ENCODE measurements at regions not wholly inside any gene's neighbourhood (a gene's known extent, or its start where the extent isn't known, plus 50 kb on each side); places are given as distances from the start of the nearest gene placed in this dataset.

GRCh38 chr2:147550995-147551731, 293.7 kb upstream of the ACVR2A start:
- no peak for DNase-seq (ENCODE audit: low read depth)

DNA sequence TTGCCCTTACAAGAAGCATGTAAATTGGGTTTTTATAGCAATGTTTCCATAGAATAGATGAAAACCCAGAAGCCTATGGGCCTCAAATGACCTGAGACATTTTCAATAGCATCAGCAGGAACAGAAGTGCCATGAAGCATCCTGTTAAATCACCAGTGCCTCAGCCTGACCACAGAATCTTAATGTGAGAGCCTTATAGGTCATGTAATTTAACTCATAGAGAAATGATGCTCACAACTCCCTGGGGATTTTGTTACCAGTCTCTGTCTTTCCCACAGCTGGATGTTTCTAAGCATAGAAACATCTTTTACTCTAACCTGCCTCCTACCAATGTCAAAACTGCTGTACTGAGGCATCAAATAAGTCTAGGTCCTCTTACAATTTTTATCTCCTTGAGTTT, 295.8 kb upstream of the ACVR2A start:
- DNase-seq (ENCODE audit: low read depth) = no peak

GRCh38 chr2:147548451-147548850, 296.4 kb upstream of the ACVR2A start:
- no peak for DNase-seq (ENCODE audit: low read depth)

DNA sequence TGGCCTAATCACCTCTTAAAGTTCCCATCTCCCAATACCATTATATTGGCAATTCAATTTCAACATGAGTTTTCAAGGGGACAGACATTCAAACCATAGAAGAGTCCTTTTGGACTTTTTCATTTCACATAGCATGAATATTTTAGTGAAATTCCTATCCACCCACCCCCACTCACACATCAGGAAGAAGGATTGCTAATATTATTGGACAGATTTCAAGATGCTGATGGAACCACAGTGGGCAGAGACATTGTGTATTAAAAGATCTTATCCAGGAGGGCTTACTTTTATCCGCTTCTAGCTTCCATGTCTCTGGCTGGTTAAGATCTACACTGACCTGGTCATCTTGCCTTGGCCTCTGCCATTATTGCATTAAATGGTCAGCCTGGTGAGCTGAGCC, 297.4 kb upstream of the ACVR2A start:
- DNase-seq (ENCODE audit: low read depth) = no peak

GRCh38 chr2:147546109-147546508, 298.7 kb upstream of the ACVR2A start:
- no peak for DNase-seq (ENCODE audit: low read depth)

DNA sequence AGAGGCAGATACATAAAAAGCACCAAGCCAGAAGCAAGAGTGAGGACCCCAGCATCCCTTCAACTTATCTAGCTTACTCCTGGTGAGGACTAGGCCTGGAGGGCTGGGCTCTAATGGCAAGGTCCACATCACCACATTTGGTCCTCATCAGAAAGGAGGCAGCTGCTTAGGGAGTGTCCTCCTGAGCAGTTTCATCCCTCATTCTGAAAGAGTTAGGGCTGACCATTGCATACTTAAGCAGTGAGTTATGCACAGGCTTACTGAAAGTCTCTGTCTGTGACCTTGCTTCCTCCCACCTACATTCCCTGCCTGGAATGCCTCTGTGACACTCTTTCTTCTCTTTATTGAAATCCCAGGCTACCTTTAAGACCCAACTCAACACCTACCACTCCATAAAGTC, 301.8 kb upstream of the ACVR2A start:
- DNase-seq (ENCODE audit: low read depth) = no peak

DNA sequence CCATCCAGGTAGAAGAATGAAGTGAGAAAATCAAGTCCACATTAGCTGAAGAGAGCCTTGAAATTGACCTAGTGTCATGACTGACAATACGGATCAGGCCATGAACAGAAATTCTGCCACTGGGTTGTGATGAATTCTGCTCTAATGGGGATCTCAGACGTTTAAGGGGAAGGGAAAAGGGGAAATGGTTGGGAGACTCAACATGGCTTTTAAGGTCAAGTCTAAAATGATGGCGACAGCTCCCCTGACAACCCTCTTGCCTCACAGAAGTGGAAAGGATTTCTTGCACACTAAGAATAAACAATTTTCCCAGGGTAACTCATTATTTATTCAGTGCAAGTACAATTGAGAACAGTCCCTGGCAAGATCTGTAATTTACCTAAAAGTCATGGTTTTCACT, 302.5 kb upstream of the ACVR2A start:
- no peak for DNase-seq (ENCODE audit: low read depth)

DNA sequence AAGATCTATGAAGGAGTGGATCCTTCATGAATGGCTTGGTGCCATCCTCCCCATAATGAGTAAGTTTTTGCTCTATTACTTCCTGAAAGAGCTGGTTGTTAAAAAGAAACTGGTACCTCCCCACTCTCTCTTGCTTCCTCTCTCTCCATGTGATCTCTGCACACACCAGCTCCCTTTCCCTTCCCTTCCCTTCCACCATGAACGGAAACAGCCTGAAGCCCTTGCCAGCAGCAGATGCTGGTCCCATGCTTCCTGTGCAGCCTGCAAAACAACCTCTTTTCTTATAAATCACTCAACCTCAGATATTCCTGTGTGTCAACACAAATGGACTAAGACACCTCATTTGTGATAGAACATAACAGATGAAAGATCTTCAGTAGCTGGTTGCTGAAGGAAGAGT, 303.5 kb upstream of the ACVR2A start:
- no peak for DNase-seq (ENCODE audit: low read depth)

- no peak for DNase-seq (ENCODE audit: low read depth)
Observed at GRCh38 chr2:147538821-147539220, 306.0 kb upstream of the ACVR2A start.

DNA sequence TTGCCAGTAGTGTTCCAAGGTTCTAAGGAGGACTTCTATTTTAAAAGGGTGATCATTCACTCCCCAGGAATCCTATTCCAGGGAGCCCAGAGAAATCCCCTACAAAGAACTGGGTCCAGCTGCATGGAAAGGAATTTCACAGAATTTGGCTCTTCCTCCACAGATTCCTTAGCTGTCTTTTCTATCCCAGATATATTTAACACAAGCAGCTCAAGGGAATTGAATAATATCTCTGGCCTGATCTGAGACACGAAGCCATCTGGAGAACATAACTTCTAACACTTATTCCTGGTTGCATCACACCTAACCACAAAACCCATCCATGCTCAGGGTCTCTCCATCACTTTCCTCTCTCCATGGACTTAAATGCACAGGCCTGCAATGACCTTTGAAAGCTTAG, 306.7 kb upstream of the ACVR2A start:
- no peak for DNase-seq (ENCODE audit: low read depth)

DNA sequence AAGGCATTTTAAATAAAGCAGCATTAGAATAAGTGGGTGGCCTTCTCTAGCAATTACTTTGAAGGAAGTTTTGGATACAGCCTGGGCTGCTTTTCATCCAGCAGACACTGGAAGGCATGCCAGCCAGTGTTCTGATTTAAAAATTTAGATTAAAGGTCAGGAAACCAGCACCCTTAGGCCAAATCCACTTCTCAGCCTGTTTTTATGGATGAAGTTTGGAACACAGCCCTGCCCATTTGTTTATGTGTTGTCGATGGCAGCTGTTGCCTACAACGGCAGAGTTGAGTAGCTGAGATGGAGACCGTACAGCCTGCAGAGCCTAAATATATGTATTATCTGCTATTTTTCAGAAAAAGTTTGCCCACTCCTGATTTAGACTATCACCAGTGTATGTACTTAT, 313.6 kb upstream of the ACVR2A start:
- DNase-seq (ENCODE audit: low read depth) = no peak

GRCh38 chr2:147530033-147530432, 314.8 kb upstream of the ACVR2A start:
- no peak for DNase-seq (ENCODE audit: low read depth)

GRCh38 chr2:147525819-147526489, 318.9 kb upstream of the ACVR2A start:
- no peak for DNase-seq (ENCODE audit: low read depth)

GRCh38 chr2:147524912-147525311, 319.9 kb upstream of the ACVR2A start:
- DNase-seq (ENCODE audit: low read depth) = no peak

- DNase-seq (ENCODE audit: low read depth) = no peak
Observed at GRCh38 chr2:147523415-147523814, 321.4 kb upstream of the ACVR2A start.

DNA sequence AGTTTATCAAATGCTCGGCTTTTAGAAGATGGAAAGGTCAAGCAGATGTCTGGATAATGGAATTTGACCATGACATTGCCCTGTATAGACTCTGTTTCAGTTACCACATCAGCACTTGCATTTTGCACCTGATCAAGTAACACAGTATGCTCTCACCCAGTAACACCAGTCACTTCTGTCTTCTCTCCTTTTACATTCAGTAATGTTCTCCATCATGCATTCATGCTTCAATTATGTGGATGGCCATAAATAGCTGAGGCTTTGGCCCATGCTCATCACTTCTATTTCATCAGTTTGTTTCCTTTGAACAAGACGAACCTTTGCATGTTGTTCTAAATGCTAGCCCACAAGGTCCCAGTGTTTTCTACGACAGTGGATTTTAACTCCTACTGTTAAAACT, 322.9 kb upstream of the ACVR2A start:
- DNase-seq (ENCODE audit: low read depth) = no peak

- DNase-seq (ENCODE audit: low read depth) = no peak
Observed at GRCh38 chr2:147520817-147521216, 324.0 kb upstream of the ACVR2A start.

DNA sequence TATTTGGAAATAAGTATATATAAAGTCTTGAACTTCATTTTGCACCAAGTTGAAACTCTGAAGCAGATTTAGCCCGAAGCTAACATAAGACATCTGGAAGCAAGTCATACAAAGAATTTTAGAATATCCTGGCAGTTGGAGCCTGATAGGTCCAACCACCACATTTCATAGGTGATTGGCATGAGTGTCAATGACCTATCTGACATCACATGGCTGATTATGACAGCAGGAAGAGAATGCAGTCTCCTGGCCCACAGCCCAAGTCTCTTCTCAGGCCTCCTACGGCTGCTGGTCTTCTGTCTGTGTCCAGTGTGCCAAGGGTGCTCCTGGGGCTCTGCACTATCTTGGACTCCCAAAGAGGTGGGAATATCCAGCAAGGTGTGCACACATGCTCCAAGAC, 325.7 kb upstream of the ACVR2A start:
- no peak for DNase-seq (ENCODE audit: low read depth)

- DNase-seq (ENCODE audit: low read depth) = no peak
Observed at GRCh38 chr2:147515213-147515612, 329.6 kb upstream of the ACVR2A start.

DNA sequence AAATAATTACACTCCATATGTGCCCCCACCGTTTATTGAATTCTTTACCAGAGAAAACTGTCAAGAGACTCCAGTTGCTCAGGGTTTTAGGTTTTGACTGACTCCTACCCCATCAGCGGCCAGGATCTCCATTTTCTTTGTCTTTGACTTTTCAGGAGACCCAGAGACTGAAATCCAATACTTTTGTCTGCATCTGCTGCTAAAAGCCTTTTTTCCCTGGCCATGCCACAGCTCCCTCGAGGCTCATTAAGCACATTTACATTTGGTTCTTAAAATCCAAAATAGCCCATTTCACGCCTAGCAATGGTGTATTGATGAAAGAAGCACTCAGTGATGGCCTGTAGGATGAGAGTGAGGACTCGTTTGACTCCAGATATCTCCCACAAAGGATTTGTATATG, 332.6 kb upstream of the ACVR2A start:
- no peak for DNase-seq (ENCODE audit: low read depth)

- no peak for DNase-seq (ENCODE audit: low read depth)
Observed at GRCh38 chr2:147511491-147511948, 333.3 kb upstream of the ACVR2A start.

- no peak for DNase-seq (ENCODE audit: low read depth)
Observed at GRCh38 chr2:147509821-147510220, 335.0 kb upstream of the ACVR2A start.

DNA sequence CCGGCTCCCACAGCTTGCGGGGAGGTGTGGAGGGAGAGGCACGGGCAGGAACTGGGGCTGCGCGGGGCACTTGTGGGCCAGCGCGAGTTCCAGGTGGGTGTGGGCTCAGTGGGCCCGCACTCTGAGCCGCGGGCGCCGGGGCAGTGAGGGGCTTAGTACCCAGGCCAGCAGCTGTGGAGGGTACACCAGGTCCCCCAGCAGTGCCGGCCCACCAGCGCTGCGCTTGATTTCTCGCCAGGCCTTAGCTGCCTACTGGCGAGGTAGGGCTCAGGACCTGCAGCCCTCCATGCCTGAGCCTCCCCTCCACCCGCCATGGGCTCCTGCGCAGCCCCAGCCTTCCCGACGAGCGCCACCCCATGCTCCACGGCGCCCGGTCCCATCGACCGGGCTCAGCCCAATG, 337.9 kb upstream of the ACVR2A start:
- DNase-seq (ENCODE audit: low read depth) = no peak
